A673 (cell line): ENCODE measurements at regions not wholly inside any gene's neighbourhood (a gene's known extent, or its start where the extent isn't known, plus 50 kb on each side); places are given as distances from the start of the nearest gene placed in this dataset.

Experiments used
- BruUV-seq: library from RNA; stranded (reverse); fragments of 400-500 nt; replicated peaks from 2 replicates; lab custom pipeline; 2021; lab: Mats Ljungman, UMichigan
- CTCF ChIA-PET: fragments of 300-600 bp; sonication (Branson Sonifier 250); formaldehyde crosslinking; loops from one replicate; lab custom pipeline; 2022; ENCODE audit warnings: antibody characterized with exemption; lab: Charles Lee
- POLR2A ChIA-PET: fragments of 300-600 bp; sonication (Branson Sonifier 250); formaldehyde crosslinking; loops from one replicate; lab custom pipeline; 2022; ENCODE audit warnings: antibody characterized with exemption; ENCODE audit not compliant: low non-redundant PET; lab: Charles Lee
- DNase-seq: peaks from one replicate; pipeline ENCODE4 v3.0.0-alpha.2; 2015; ENCODE audit warnings: low spot score
- H3K27ac ChIP-seq: fragments of 200-600 bp; sonication (generic); 2 replicates; pipeline ENCODE4 v1.5.1; 2016; ENCODE audit warnings: mixed run types, low read depth, mild to moderate bottlenecking, mixed read lengths, antibody characterized with exemption, low read length; ENCODE audit not compliant: poor library complexity, severe bottlenecking
- H3K27me3 ChIP-seq: fragments of 200-600 bp; sonication (generic); replicated peaks from 2 replicates; pipeline ENCODE4 v1.6.1; 2017; ENCODE audit warnings: mixed run types, low read depth, mild to moderate bottlenecking, mixed read lengths, antibody characterized with exemption, low read length; ENCODE audit not compliant: insufficient read depth, poor library complexity
- H3K36me3 ChIP-seq: fragments of 200-600 bp; sonication (generic); 2 replicates; pipeline ENCODE4 v1.6.1; 2016; ENCODE audit warnings: mixed run types, mild to moderate bottlenecking, mixed read lengths, antibody characterized with exemption, low read length; ENCODE audit not compliant: insufficient read depth, poor library complexity, severe bottlenecking
- H3K4me1 ChIP-seq: fragments of 200-600 bp; sonication (generic); 2 replicates; pipeline ENCODE4 v1.6.1; 2017; ENCODE audit warnings: mixed run types, mild to moderate bottlenecking, mixed read lengths, antibody characterized with exemption, low read length; ENCODE audit not compliant: insufficient read depth, poor library complexity, severe bottlenecking
- H3K4me3 ChIP-seq: fragments of 200-600 bp; sonication (generic); 2 replicates; pipeline ENCODE4 v1.5.1; 2016; ENCODE audit warnings: low read depth, mixed run types, mild to moderate bottlenecking, mixed read lengths, low read length; ENCODE audit not compliant: poor library complexity, severe bottlenecking
- H3K9me3 ChIP-seq: fragments of 200-600 bp; sonication (generic); 2 replicates; pipeline ENCODE4 v1.6.1; 2016; ENCODE audit warnings: mixed run types, low read depth, mild to moderate bottlenecking, mixed read lengths, antibody characterized with exemption, low read length; ENCODE audit not compliant: poor library complexity, severe bottlenecking
- CTCF ChIP-seq: fragments of 300-800, 200-600 bp; sonication (generic); conservative IDR thresholded peaks from 2 replicates; pipeline ENCODE4 v1.5.1; 2017; ENCODE audit warnings: low read depth, mild to moderate bottlenecking, antibody characterized with exemption, low read length, moderate library complexity, mixed read lengths
- EZH2 ChIP-seq: fragments of 200-600 bp; sonication (generic); IDR thresholded peaks from 2 replicates; pipeline ENCODE4 v1.6.1; 2017; ENCODE audit warnings: borderline replicate concordance, low read depth, mild to moderate bottlenecking, mixed read lengths, antibody characterized with exemption, low read length; ENCODE audit not compliant: poor library complexity, severe bottlenecking
- intact Hi-C: fragments of 100-400 bp; cut with micrococcal nuclease; formaldehyde crosslinking; loops from one replicate; pipeline ENCODE4 v1.10.0; 2022; ENCODE audit not compliant: unreplicated experiment

GRCh38 chr11:134915881-134916280 lies 503.8 kb upstream of the B3GAT1 start:
- POLR2A ChIA-PET = no interaction called here
- intact Hi-C loops = no loop called here
- no TSS peak for BruUV-seq
- peaks cover 8% of the 10 kb centered on the region for H3K4me1 ChIP-seq
- no peak for TF ChIP-seq EZH2
- no peak for TF ChIP-seq CTCF
- CTCF ChIA-PET = no interaction called here
- no peak overlapping the region for H3K27ac ChIP-seq
- H3K4me3 ChIP-seq = no peak overlapping the region
- H3K9me3 ChIP-seq = no peaks in the 10 kb centered on the region
- no peaks in the 10 kb centered on the region for H3K36me3 ChIP-seq
- DNase-seq = no peak
- H3K27me3 ChIP-seq = no peaks in the 10 kb centered on the region

GRCh38 chr11:134915212-134915611 lies 503.2 kb upstream of the B3GAT1 start:
- POLR2A ChIA-PET = no interaction called here
- no peak for TF ChIP-seq EZH2
- no peak for TF ChIP-seq CTCF
- intact Hi-C loops = no loop called here

GRCh38 chr11:134913999-134914590 lies 502.1 kb upstream of the B3GAT1 start:
- ChIA-PET POLR2A (no interaction called here), CTCF (no interaction called here)
- Histone ChIP-seq H3K36me3 (no peaks in the 10 kb centered on the region), H3K9me3 (no peaks in the 10 kb centered on the region), H3K4me3 (no peak overlapping the region), H3K27me3 (no peaks in the 10 kb centered on the region), H3K4me1 (no peaks in the 10 kb centered on the region), H3K27ac (no peak overlapping the region)
- TF ChIP-seq EZH2 = no peak
- no peak for TF ChIP-seq CTCF
- no TSS peak for BruUV-seq
- no peak for DNase-seq
- intact Hi-C loops = no loop called here

More at GRCh38 chr11:134915212-134915611, 503.2 kb upstream of the B3GAT1 start:
- CTCF ChIA-PET = no interaction called here
- no peaks in the 10 kb centered on the region for H3K9me3 ChIP-seq
- BruUV-seq = no TSS peak
- no peak overlapping the region for H3K27ac ChIP-seq
- no peak for DNase-seq
- no peaks in the 10 kb centered on the region for H3K36me3 ChIP-seq
- H3K27me3 ChIP-seq = no peaks in the 10 kb centered on the region
- no peak overlapping the region for H3K4me3 ChIP-seq
- peaks cover 1% of the 10 kb centered on the region for H3K4me1 ChIP-seq
